ENCODE measurements at regions not wholly inside any gene's neighbourhood (a gene's known extent, or its start where the extent isn't known, plus 50 kb on each side); places are given as distances from the start of the nearest gene placed in this dataset.
"Not testable (repeated sequence)": the region's sequence is repeated elsewhere in the genome, so short reads cannot be mapped to it uniquely, and the experiment has no call there.

- not testable (repeated sequence) for H3K36me3 ChIP-seq (ENCODE audit: insufficient read depth, low read length); H3F3A ChIP-seq (ENCODE audit: low read depth); H4K20me1 ChIP-seq (ENCODE audit: insufficient read depth, low read length, poor library complexity, severe bottlenecking); H3K9me2 ChIP-seq (replicated peaks; ENCODE audit: low read depth, low read length); H3K4me1 ChIP-seq (ENCODE audit: insufficient read depth, low read length, poor library complexity, severe bottlenecking); H3K79me2 ChIP-seq (ENCODE audit: insufficient read depth, low read length); H3K27me3 ChIP-seq (ENCODE audit: insufficient read depth, low read length, poor library complexity, severe bottlenecking); H3K9me3 ChIP-seq (ENCODE audit: insufficient read depth, low read depth, low read length)
- Histone ChIP-seq H3K4me3 (ENCODE audit: low read length, poor library complexity, severe bottlenecking) (peak overlapping the region; percentile 72), H2AFZ (ENCODE audit: low read length) (0 out of 2 replicates have a peak overlapping the region, but pooled peaks have one; percentile 27), H3K4me2 (ENCODE audit: low read depth, low read length, poor library complexity, severe bottlenecking) (peak overlapping the region; percentile 82), H3K9ac (ENCODE audit: low read depth, low read length, poor library complexity, severe bottlenecking) (peak overlapping the region; percentile 73)
Measured at GRCh38 chr20:30289711-30290141, 967.7 kb upstream of the DEFB115 start.

GRCh38 chr20:30290361-30291063, 967.0 kb upstream of the DEFB115 start:
- H3K9me3 ChIP-seq (ENCODE audit: insufficient read depth, low read depth, low read length); H3K27me3 ChIP-seq (ENCODE audit: insufficient read depth, low read length, poor library complexity, severe bottlenecking); H3K36me3 ChIP-seq (ENCODE audit: insufficient read depth, low read length); H3K9me2 ChIP-seq (replicated peaks; ENCODE audit: low read depth, low read length); H2AFZ ChIP-seq (ENCODE audit: low read length); H3F3A ChIP-seq (ENCODE audit: low read depth); H3K79me2 ChIP-seq (ENCODE audit: insufficient read depth, low read length); H4K20me1 ChIP-seq (ENCODE audit: insufficient read depth, low read length, poor library complexity, severe bottlenecking); H3K4me1 ChIP-seq (ENCODE audit: insufficient read depth, low read length, poor library complexity, severe bottlenecking): not testable (repeated sequence)
- Histone ChIP-seq H3K9ac (ENCODE audit: low read depth, low read length, poor library complexity, severe bottlenecking) (peak overlapping the region; percentile 73), H3K4me2 (ENCODE audit: low read depth, low read length, poor library complexity, severe bottlenecking) (peak overlapping the region; percentile 82), H3K4me3 (ENCODE audit: low read length, poor library complexity, severe bottlenecking) (peak overlapping the region; percentile 72)
- 0 out of 2 replicates have a peak, but pooled peaks have one; percentile 22 for TF ChIP-seq CTCF (conservative IDR thresholded peaks at IDR 0.05; ENCODE audit: low read length)

GRCh38 chr20:30291064-30291379, 966.4 kb upstream of the DEFB115 start:
- not testable (repeated sequence) for H3K9me3 ChIP-seq (ENCODE audit: insufficient read depth, low read depth, low read length); H3K4me1 ChIP-seq (ENCODE audit: insufficient read depth, low read length, poor library complexity, severe bottlenecking); H3K36me3 ChIP-seq (ENCODE audit: insufficient read depth, low read length); H3K4me2 ChIP-seq (ENCODE audit: low read depth, low read length, poor library complexity, severe bottlenecking); H4K20me1 ChIP-seq (ENCODE audit: insufficient read depth, low read length, poor library complexity, severe bottlenecking); H3K27me3 ChIP-seq (ENCODE audit: insufficient read depth, low read length, poor library complexity, severe bottlenecking); H3K9me2 ChIP-seq (replicated peaks; ENCODE audit: low read depth, low read length); H2AFZ ChIP-seq (ENCODE audit: low read length); H3K79me2 ChIP-seq (ENCODE audit: insufficient read depth, low read length); H3F3A ChIP-seq (ENCODE audit: low read depth); H3K9ac ChIP-seq (ENCODE audit: low read depth, low read length, poor library complexity, severe bottlenecking); H3K4me3 ChIP-seq (ENCODE audit: low read length, poor library complexity, severe bottlenecking)

GRCh38 chr20:30291686-30292085, 965.8 kb upstream of the DEFB115 start:
- not testable (repeated sequence) for H3F3A ChIP-seq (ENCODE audit: low read depth); H3K27me3 ChIP-seq (ENCODE audit: insufficient read depth, low read length, poor library complexity, severe bottlenecking); H2AFZ ChIP-seq (ENCODE audit: low read length); H3K36me3 ChIP-seq (ENCODE audit: insufficient read depth, low read length); H3K9me2 ChIP-seq (replicated peaks; ENCODE audit: low read depth, low read length); H3K9me3 ChIP-seq (ENCODE audit: insufficient read depth, low read depth, low read length); H4K20me1 ChIP-seq (ENCODE audit: insufficient read depth, low read length, poor library complexity, severe bottlenecking); H3K4me2 ChIP-seq (ENCODE audit: low read depth, low read length, poor library complexity, severe bottlenecking); H3K9ac ChIP-seq (ENCODE audit: low read depth, low read length, poor library complexity, severe bottlenecking); H3K4me1 ChIP-seq (ENCODE audit: insufficient read depth, low read length, poor library complexity, severe bottlenecking); H3K4me3 ChIP-seq (ENCODE audit: low read length, poor library complexity, severe bottlenecking); H3K79me2 ChIP-seq (ENCODE audit: insufficient read depth, low read length)

GRCh38 chr20:30295396-30295795, 962.1 kb upstream of the DEFB115 start:
- not testable (repeated sequence) for H3K27me3 ChIP-seq (ENCODE audit: insufficient read depth, low read length, poor library complexity, severe bottlenecking); H3F3A ChIP-seq (ENCODE audit: low read depth); H3K4me2 ChIP-seq (ENCODE audit: low read depth, low read length, poor library complexity, severe bottlenecking); H3K79me2 ChIP-seq (ENCODE audit: insufficient read depth, low read length); H3K36me3 ChIP-seq (ENCODE audit: insufficient read depth, low read length); H2AFZ ChIP-seq (ENCODE audit: low read length); H3K9me3 ChIP-seq (ENCODE audit: insufficient read depth, low read depth, low read length); H3K4me3 ChIP-seq (ENCODE audit: low read length, poor library complexity, severe bottlenecking); H4K20me1 ChIP-seq (ENCODE audit: insufficient read depth, low read length, poor library complexity, severe bottlenecking); H3K9me2 ChIP-seq (replicated peaks; ENCODE audit: low read depth, low read length); H3K4me1 ChIP-seq (ENCODE audit: insufficient read depth, low read length, poor library complexity, severe bottlenecking); H3K9ac ChIP-seq (ENCODE audit: low read depth, low read length, poor library complexity, severe bottlenecking)

GRCh38 chr20:30295967-30296366, 961.5 kb upstream of the DEFB115 start:
- not testable (repeated sequence) for H3K27me3 ChIP-seq (ENCODE audit: insufficient read depth, low read length, poor library complexity, severe bottlenecking); H3K4me3 ChIP-seq (ENCODE audit: low read length, poor library complexity, severe bottlenecking); H3K4me2 ChIP-seq (ENCODE audit: low read depth, low read length, poor library complexity, severe bottlenecking); H3K4me1 ChIP-seq (ENCODE audit: insufficient read depth, low read length, poor library complexity, severe bottlenecking); H4K20me1 ChIP-seq (ENCODE audit: insufficient read depth, low read length, poor library complexity, severe bottlenecking); H3K36me3 ChIP-seq (ENCODE audit: insufficient read depth, low read length); H2AFZ ChIP-seq (ENCODE audit: low read length); H3K9me3 ChIP-seq (ENCODE audit: insufficient read depth, low read depth, low read length); H3F3A ChIP-seq (ENCODE audit: low read depth); H3K9ac ChIP-seq (ENCODE audit: low read depth, low read length, poor library complexity, severe bottlenecking); H3K79me2 ChIP-seq (ENCODE audit: insufficient read depth, low read length); H3K9me2 ChIP-seq (replicated peaks; ENCODE audit: low read depth, low read length)

GRCh38 chr20:30297878-30298595, 959.4 kb upstream of the DEFB115 start:
- H3K79me2 ChIP-seq (ENCODE audit: insufficient read depth, low read length); H3K9me3 ChIP-seq (ENCODE audit: insufficient read depth, low read depth, low read length); H3K9me2 ChIP-seq (replicated peaks; ENCODE audit: low read depth, low read length); H4K20me1 ChIP-seq (ENCODE audit: insufficient read depth, low read length, poor library complexity, severe bottlenecking); H3F3A ChIP-seq (ENCODE audit: low read depth); H3K4me1 ChIP-seq (ENCODE audit: insufficient read depth, low read length, poor library complexity, severe bottlenecking); H3K9ac ChIP-seq (ENCODE audit: low read depth, low read length, poor library complexity, severe bottlenecking); H3K36me3 ChIP-seq (ENCODE audit: insufficient read depth, low read length); H3K27me3 ChIP-seq (ENCODE audit: insufficient read depth, low read length, poor library complexity, severe bottlenecking); H2AFZ ChIP-seq (ENCODE audit: low read length); H3K4me2 ChIP-seq (ENCODE audit: low read depth, low read length, poor library complexity, severe bottlenecking); H3K4me3 ChIP-seq (ENCODE audit: low read length, poor library complexity, severe bottlenecking): not testable (repeated sequence)
